Esophagus muscularis mucosa (tissue), 4 donors: ENCODE measurements at regions not wholly inside any gene's neighbourhood (a gene's known extent, or its start where the extent isn't known, plus 50 kb on each side); places are given as distances from the start of the nearest gene placed in this dataset.
A peak's percentile ranks its signal among the peaks of the same experiment; 100 is the strongest.

Experiments
- DNase-seq: peaks from one replicate; pipeline ENCODE4 v3.0.0-alpha.2; 2017; ENCODE audit errors: extremely low spot score
- H3K27ac ChIP-seq, 4 donors: fragments of 200-600 bp; sonication (generic); replicated peaks in 1 of 4; 1 replicate in 3 of 4; 2 replicates in 1 of 4; pipeline ENCODE4 v1.5.1; 2016 to 2019; ENCODE audit warnings: mild to moderate bottlenecking in 1 of 4
- H3K27me3 ChIP-seq, 4 donors: fragments of 200-600 bp; sonication (generic); one replicate each; pipeline versions ENCODE4 v1.5.1 to v1.6.0; 2016 to 2019
- H3K36me3 ChIP-seq, 4 donors: fragments of 200-600 bp; sonication (generic); one replicate each; pipeline ENCODE4 v1.5.1; 2016 to 2019
- H3K4me1 ChIP-seq, 4 donors: fragments of 200-600 bp; sonication (generic); one replicate each; pipeline ENCODE4 v1.5.1; 2016 to 2019
- H3K4me3 ChIP-seq, 4 donors: fragments of 200-600 bp; sonication (generic); 1 replicate in 2 of 4; 2 replicates in 2 of 4; pipeline ENCODE4 v1.5.1; 2016 to 2019; ENCODE audit warnings: mild to moderate bottlenecking in 4 of 4, moderate library complexity in 1 of 4
- H3K9me3 ChIP-seq, 4 donors: fragments of 200-600 bp; sonication (generic); 1 replicate in 3 of 4; 2 replicates in 1 of 4; pipeline ENCODE4 v1.5.1; 2016 to 2019
- CTCF ChIP-seq, 3 experiments: fragments of 200-600 bp in 2 of 3; fragments of 450-650 bp in 1 of 3; sonication (generic) in 2 of 3; IDR thresholded peaks; one replicate each; pipeline ENCODE4 v1.5.1; 2017 to 2019; ENCODE audit warnings: antibody characterized with exemption in 3 of 3, mild to moderate bottlenecking in 2 of 3, moderate library complexity in 1 of 3
- EP300 ChIP-seq: sonication (generic); formaldehyde crosslinking; IDR thresholded peaks from one replicate; pipeline ENCODE4 v1.6.1; 2017; ENCODE audit warnings: antibody characterized with exemption
- POLR2A ChIP-seq: fragments of 450-650 bp; IDR thresholded peaks from one replicate; pipeline ENCODE4 v1.6.1; 2017; ENCODE audit warnings: antibody characterized with exemption, moderate library complexity, mild to moderate bottlenecking, low read depth
- POLR2AphosphoS5 ChIP-seq, 2 donors: sonication (generic); formaldehyde crosslinking; IDR thresholded peaks; one replicate each; pipeline ENCODE4 v1.6.1; 2017; ENCODE audit warnings: antibody characterized with exemption in 2 of 2
- WGBS: methylation state at CpG from one replicate; pipeline ENCODE4 v1.1.5; 2018; 5-methylcytosine and 5-hydroxymethylcytosine counted together
- intact Hi-C: fragments of 100-400 bp; cut with DNase I; formaldehyde crosslinking; loops from one replicate; pipeline ENCODE4 v1.15.1; 2023

GRCh38 chr3:154786724-154787123, 293.4 kb upstream of the MME start:
- no peak for DNase-seq
- 25% methylated on average over 1 of the region's 1 CpG for WGBS
- no peak for TF ChIP-seq EP300
- no peak for TF ChIP-seq POLR2A
- TF ChIP-seq CTCF (IDR thresholded peaks at IDR 0.05), result no peak
- TF ChIP-seq POLR2AphosphoS5 (IDR thresholded peaks at IDR 0.05), result no peak
- Histone ChIP-seq H3K4me1 (peaks cover 0 to 22% (median 15%) of the 10 kb centered on the region in 4 donors), H3K27me3 (no peaks in the 10 kb centered on the region), H3K36me3 (no peaks in the 10 kb centered on the region), H3K9me3 (peaks cover 0 to 4% (median 0%) of the 10 kb centered on the region in 4 donors), H3K4me3 (no peak overlapping the region), H3K27ac (no peak overlapping the region)
- intact Hi-C loops, result no loop called here

- Histone ChIP-seq H3K36me3 (no peaks in the 10 kb centered on the region), H3K4me3 (no peak overlapping the region), H3K27me3 (no peaks in the 10 kb centered on the region), H3K27ac (peak overlapping the region in 1 of 4 donors; percentile 35), H3K4me1 (peaks cover 0 to 16% (median 10%) of the 10 kb centered on the region in 4 donors), H3K9me3 (peaks cover 0 to 4% (median 0%) of the 10 kb centered on the region in 4 donors)
- WGBS, result 50% methylated on average over 4 of the region's 4 CpGs
- TF ChIP-seq EP300 (no peak), POLR2A (no peak), POLR2AphosphoS5 (IDR thresholded peaks at IDR 0.05) (no peak), CTCF (IDR thresholded peaks at IDR 0.05) (no peak)
- no peak for DNase-seq
- intact Hi-C loops, result no loop called here
These were observed 296.6 kb upstream of the MME start for GRCh38 chr3:154783521-154783931.

GRCh38 chr3:154783061-154783460, 297.1 kb upstream of the MME start:
- 56% methylated on average over 3 of the region's 3 CpGs for WGBS
- H3K9me3 ChIP-seq, result peaks cover 0 to 4% (median 0%) of the 10 kb centered on the region in 4 donors
- no peaks in the 10 kb centered on the region for H3K36me3 ChIP-seq
- no peak for DNase-seq
- H3K27ac ChIP-seq, result no peak overlapping the region
- no peaks in the 10 kb centered on the region for H3K27me3 ChIP-seq
- intact Hi-C loops, result no loop called here
- H3K4me1 ChIP-seq, result peaks cover 0 to 16% (median 10%) of the 10 kb centered on the region in 4 donors
- H3K4me3 ChIP-seq, result no peak overlapping the region
- TF ChIP-seq POLR2A, result no peak
- no peak for TF ChIP-seq POLR2AphosphoS5 (IDR thresholded peaks at IDR 0.05)

- Histone ChIP-seq H3K27me3 (no peaks in the 10 kb centered on the region), H3K36me3 (no peaks in the 10 kb centered on the region), H3K9me3 (peaks cover 0 to 4% (median 0%) of the 10 kb centered on the region in 4 donors), H3K4me1 (peaks cover 0 to 16% (median 10%) of the 10 kb centered on the region in 4 donors), H3K27ac (no peak overlapping the region), H3K4me3 (no peak overlapping the region)
- no peak for TF ChIP-seq POLR2AphosphoS5 (IDR thresholded peaks at IDR 0.05)
- no peak for TF ChIP-seq CTCF (IDR thresholded peaks at IDR 0.05)
- TF ChIP-seq POLR2A, result no peak
- no peak for TF ChIP-seq EP300
- WGBS, result 69% methylated on average over 2 of the region's 2 CpGs
- intact Hi-C loops, result no loop called here
- DNase-seq, result no peak
These were observed 298.0 kb upstream of the MME start for GRCh38 chr3:154782151-154782550.

- H3K4me1 ChIP-seq, result peaks cover 0 to 12% (median 8%) of the 10 kb centered on the region in 4 donors
- intact Hi-C loops, result no loop called here
- no peak for DNase-seq
- H3K27ac ChIP-seq, result no peak overlapping the region
- H3K9me3 ChIP-seq, result peaks cover 0 to 4% (median 0%) of the 10 kb centered on the region in 4 donors
- 86% methylated on average over 3 of the region's 3 CpGs for WGBS
- no peak for TF ChIP-seq EP300
- no peak for TF ChIP-seq POLR2AphosphoS5 (IDR thresholded peaks at IDR 0.05)
- TF ChIP-seq CTCF (IDR thresholded peaks at IDR 0.05), result no peak
- TF ChIP-seq POLR2A, result no peak
- H3K4me3 ChIP-seq, result no peak overlapping the region
- no peaks in the 10 kb centered on the region for H3K36me3 ChIP-seq
- H3K27me3 ChIP-seq, result no peaks in the 10 kb centered on the region
These were observed 298.5 kb upstream of the MME start for GRCh38 chr3:154781595-154781994.
